DOHH2 (cell line): ENCODE measurements at regions not wholly inside any gene's neighbourhood (a gene's known extent, or its start where the extent isn't known, plus 50 kb on each side); places are given as distances from the start of the nearest gene placed in this dataset.

ENCODE experiments used
- EZH2phosphoT487 ChIP-seq: fragments of 200-600 bp; sonication (generic); IDR thresholded peaks from 2 replicates; pipeline ENCODE4 v1.6.1; 2017; ENCODE audit warnings: borderline replicate concordance, mild to moderate bottlenecking, antibody characterized with exemption, low read length, moderate library complexity, mixed read lengths
- TF ChIP-seq, protein P1 (sequence below): fragments of 200-600 bp; sonication (generic); IDR thresholded peaks from one replicate; pipeline ENCODE4 v1.5.1; 2014; ENCODE audit warnings: antibody characterized with exemption, mild to moderate bottlenecking, low read depth, low read length; ENCODE audit not compliant: poor library complexity, severe bottlenecking

DNA sequence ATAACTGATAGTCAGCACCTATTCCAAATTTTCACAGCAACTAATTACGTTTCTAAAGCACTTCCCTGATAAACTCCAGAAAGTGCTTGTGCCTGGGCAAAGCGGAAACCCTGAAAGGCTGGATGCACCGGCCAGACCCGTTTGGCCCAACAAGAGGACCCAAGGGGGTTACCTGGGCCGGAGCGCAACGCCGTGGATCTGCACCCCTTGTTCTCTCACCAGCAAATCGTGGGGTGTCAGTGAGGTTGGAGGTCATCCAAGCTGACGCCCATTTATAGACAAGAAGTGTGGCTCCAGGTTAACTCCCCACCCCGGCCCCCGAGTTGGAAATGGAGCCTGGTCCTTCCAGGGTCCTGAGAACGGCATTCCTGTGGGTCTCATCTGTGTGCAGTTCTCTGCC lies 167.0 kb upstream of the HDAC4 start:
- TF ChIP-seq, protein P1, sequence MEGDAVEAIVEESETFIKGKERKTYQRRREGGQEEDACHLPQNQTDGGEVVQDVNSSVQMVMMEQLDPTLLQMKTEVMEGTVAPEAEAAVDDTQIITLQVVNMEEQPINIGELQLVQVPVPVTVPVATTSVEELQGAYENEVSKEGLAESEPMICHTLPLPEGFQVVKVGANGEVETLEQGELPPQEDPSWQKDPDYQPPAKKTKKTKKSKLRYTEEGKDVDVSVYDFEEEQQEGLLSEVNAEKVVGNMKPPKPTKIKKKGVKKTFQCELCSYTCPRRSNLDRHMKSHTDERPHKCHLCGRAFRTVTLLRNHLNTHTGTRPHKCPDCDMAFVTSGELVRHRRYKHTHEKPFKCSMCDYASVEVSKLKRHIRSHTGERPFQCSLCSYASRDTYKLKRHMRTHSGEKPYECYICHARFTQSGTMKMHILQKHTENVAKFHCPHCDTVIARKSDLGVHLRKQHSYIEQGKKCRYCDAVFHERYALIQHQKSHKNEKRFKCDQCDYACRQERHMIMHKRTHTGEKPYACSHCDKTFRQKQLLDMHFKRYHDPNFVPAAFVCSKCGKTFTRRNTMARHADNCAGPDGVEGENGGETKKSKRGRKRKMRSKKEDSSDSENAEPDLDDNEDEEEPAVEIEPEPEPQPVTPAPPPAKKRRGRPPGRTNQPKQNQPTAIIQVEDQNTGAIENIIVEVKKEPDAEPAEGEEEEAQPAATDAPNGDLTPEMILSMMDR: no peak
- no peak for TF ChIP-seq EZH2phosphoT487
